ENCODE measurements at regions not wholly inside any gene's neighbourhood (a gene's known extent, or its start where the extent isn't known, plus 50 kb on each side); places are given as distances from the start of the nearest gene placed in this dataset.

DNA sequence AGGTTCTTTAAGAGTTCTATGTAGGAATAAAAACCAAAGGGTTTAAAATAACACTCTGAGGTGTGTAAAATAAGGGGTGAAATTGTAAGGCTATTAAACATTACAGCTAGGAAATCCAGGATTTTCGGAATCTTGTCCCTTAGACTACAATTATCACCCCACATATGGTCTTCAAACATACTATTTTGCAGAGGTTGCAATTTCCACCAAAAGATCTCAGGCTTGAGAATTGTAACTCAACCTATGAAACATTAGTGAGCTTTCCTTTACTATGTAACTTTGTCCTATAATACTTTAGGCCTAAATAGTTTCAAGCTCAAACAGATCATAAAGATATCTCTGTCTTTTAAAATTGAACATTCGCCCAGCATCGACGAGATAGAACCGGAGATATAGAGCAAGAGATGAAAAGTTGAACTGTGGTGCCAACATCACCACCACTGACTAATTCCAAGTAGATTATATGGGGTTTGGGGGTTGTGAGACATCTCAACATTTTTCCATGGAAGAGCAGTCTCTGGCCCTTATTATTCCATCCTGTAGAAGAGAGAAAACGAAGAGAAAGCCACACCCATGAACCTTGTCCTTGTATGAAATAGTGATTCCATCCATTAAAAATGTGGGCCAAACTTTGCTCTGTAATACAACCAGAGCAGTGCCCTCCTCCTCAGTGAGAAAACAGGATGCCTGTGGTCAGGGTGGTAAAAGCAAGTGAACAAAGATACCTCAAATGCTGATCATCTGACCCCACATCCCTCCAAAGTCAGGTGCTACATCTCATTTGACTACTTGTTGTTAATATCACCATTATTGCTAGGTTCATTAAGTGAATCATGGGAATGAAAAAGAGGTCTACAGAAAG is 284.5 kb upstream of the GJE1 start:
- no peak for DNase-seq (ENCODE audit: low read depth)
- H3K4me3 ChIP-seq (ENCODE audit: low read depth, low read length), result no peak overlapping the region
- TF ChIP-seq, protein P1, sequence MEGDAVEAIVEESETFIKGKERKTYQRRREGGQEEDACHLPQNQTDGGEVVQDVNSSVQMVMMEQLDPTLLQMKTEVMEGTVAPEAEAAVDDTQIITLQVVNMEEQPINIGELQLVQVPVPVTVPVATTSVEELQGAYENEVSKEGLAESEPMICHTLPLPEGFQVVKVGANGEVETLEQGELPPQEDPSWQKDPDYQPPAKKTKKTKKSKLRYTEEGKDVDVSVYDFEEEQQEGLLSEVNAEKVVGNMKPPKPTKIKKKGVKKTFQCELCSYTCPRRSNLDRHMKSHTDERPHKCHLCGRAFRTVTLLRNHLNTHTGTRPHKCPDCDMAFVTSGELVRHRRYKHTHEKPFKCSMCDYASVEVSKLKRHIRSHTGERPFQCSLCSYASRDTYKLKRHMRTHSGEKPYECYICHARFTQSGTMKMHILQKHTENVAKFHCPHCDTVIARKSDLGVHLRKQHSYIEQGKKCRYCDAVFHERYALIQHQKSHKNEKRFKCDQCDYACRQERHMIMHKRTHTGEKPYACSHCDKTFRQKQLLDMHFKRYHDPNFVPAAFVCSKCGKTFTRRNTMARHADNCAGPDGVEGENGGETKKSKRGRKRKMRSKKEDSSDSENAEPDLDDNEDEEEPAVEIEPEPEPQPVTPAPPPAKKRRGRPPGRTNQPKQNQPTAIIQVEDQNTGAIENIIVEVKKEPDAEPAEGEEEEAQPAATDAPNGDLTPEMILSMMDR (IDR thresholded peaks at IDR 0.05; ENCODE audit: insufficient read depth, low read length), result no peak

DNA sequence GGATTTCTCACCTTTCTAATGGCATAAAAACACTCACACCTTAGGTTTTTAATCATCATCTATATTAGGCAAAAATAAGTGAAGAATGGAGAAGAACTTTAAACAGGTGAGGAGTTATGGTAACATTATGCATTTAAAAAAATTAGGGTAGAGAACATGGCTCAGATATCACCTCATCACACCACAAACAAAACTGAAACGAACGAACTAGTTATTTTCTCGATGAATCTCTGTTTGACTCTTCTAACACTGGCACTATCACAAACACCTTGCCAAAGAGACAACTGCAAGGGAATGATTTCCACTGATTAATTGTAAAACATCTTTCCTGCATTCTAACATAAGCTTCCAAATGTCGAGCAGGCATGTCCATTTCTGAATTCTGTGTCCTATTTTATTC is 286.1 kb upstream of the GJE1 start:
- TF ChIP-seq, protein P1 (IDR thresholded peaks at IDR 0.05; ENCODE audit: insufficient read depth, low read length), result no peak

DNA sequence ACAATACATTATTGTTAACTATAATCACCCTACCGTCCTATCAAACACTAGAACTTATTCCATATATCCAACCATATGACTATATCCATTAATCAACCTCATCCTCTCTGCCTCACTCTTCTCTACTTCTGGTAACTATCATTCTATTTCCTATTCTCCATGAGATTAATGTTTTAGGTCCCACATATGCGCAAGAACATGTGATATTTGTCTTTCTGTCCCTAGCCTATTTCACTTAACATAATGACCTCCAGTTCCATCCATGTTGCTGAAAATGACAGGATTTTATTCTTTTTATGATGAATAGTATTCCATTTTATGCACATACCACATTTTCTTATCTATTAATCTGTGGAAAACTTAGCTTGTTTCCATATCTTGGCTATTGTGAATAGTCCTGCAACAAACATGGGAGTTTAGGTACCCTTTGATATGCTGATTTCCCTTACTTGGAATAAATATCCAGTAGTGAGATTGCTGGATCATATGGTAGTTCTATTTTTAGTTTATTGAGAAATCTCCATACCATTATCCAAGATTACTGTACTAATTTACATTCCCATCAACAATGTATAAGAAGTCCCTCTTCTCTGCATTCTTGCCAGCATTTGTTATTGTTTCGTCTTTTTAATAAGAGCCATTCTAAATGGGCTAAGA is 289.4 kb upstream of the GJE1 start:
- DNase-seq (ENCODE audit: low read depth), result no peak
- no peak overlapping the region for H3K4me3 ChIP-seq (ENCODE audit: low read depth, low read length)
- TF ChIP-seq, protein P1 (IDR thresholded peaks at IDR 0.05; ENCODE audit: insufficient read depth, low read length), result no peak

More for the DNA sequence above, 286.1 kb upstream of the GJE1 start:
- DNase-seq (ENCODE audit: low read depth), result no peak
- no peak overlapping the region for H3K4me3 ChIP-seq (ENCODE audit: low read depth, low read length)

DNA sequence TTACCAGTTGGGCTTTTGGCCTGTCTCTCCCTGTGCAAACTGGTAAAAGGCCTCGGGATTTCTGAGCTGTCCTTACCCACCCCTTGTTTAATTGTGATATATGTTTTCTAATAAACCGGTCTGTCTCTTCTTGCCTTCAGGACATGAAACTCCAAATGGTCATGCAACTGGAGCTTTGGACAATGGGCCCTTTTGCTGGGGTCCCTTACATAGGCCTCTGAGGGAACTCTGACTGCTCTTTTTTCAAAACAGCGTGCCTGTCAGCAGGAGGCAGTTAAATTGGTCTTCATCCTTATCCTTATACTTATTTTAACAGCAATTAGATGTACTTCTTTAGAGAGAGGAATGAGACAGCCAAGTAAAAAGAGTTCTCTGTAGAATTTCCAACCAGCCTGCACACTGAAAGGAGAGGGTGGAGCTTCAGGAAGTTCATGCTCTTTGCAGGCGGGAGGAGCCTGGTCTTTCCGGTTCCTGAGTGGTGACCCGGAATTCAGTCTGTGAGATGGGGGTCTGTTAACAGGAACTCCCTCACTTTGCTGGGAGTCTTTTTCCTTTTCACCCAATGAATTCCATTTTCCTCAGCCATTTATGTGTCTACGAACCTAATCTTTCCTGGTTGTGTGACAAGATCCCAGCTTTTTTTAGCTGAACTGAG is 299.6 kb upstream of the GJE1 start:
- no peak for DNase-seq (ENCODE audit: low read depth)
- TF ChIP-seq, protein P1 (IDR thresholded peaks at IDR 0.05; ENCODE audit: insufficient read depth, low read length), result no peak

DNA sequence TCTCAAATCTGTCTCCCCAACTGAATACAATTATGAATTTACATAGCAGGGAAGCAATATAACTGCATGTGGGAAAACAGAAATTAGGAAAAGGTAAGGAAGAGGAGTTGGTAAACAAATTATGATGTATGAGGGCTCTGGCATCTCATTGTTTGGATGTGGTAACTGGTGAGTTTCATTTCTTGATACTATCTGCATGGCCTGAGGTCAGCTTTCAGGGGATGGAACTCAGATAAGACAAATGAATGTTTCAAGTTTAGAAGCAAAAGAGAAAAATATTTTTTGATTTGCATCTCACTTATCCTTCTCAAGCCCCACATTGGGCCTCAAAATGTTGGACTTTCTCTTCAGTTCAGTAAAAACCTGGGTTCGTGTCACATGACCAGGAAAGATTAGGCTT is 302.2 kb upstream of the GJE1 start:
- DNase-seq (ENCODE audit: low read depth), result no peak
- TF ChIP-seq, protein P1 (IDR thresholded peaks at IDR 0.05; ENCODE audit: insufficient read depth, low read length), result no peak
- H3K4me3 ChIP-seq (ENCODE audit: low read depth, low read length), result no peak overlapping the region

More for the DNA sequence above, 299.6 kb upstream of the GJE1 start:
- H3K4me3 ChIP-seq (ENCODE audit: low read depth, low read length), result no peak overlapping the region

DNA sequence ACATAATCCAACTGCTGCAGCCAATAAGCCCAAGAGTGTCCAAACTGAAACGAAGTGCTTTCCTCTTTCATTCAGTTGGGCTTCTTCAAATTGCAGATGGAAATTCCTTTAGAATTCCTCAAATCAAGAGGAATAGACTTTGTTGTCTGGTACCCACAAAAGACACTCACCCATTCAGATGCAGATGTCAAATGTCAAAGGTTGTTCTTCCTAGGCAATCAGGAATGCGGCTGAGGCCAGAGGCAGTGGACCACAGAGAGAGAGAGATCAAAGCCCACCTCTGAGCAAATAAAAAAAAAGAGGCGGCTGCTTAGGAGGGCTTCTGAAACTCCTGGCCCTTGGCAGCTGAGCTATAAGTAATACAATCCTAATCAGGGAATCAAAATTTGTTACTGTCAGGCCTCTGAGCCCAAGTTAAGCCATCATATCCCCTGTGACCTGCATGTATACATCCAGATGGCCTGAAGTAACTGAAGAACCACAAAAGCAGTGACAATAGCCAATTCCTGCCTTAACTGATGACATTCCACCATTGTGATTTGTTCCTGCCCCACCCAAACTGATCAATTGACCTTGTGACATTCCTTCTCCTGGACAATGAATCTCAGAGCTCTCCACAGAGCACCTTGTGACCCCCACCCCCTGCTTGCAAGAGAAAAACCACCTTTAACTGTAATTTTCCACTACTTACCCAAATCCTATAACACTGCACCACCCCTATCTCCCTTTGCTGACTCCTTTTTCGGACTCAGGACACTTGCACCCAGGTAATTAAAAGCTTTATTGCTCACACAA is 303.0 kb upstream of the GJE1 start:
- H3K4me3 ChIP-seq (ENCODE audit: low read depth, low read length), result no peak overlapping the region
- no peak for DNase-seq (ENCODE audit: low read depth)
- TF ChIP-seq, protein P1 (IDR thresholded peaks at IDR 0.05; ENCODE audit: insufficient read depth, low read length), result no peak
